AG09319 (cell line): ENCODE measurements at regions not wholly inside any gene's neighbourhood (a gene's known extent, or its start where the extent isn't known, plus 50 kb on each side); places are given as distances from the start of the nearest gene placed in this dataset.

Experiments used
- DNase-seq: peaks from one replicate; pipeline ENCODE4 v3.0.0-alpha.2; 2010; ENCODE audit warnings: low read depth; ENCODE audit errors: extremely low read depth
- CTCF ChIP-seq: IDR thresholded peaks from 2 replicates; pipeline ENCODE4 v1.5.1; 2011; ENCODE audit warnings: low read depth, mild to moderate bottlenecking, inconsistent platforms, low read length, moderate library complexity

GRCh38 chr10:85318809-85319807 is 990.7 kb downstream of the CCSER2 start:
- no peak for DNase-seq
- no peak for TF ChIP-seq CTCF

- no peak for DNase-seq
- no peak for TF ChIP-seq CTCF
Measured at GRCh38 chr10:85319826-85320225, 991.4 kb downstream of the CCSER2 start.

GRCh38 chr10:85333594-85333993 is 1005.2 kb downstream of the CCSER2 start:
- DNase-seq, result no peak
- TF ChIP-seq CTCF, result no peak

GRCh38 chr10:85362401-85362800 is 1004.2 kb downstream of the GRID1 start:
- TF ChIP-seq CTCF, result no peak
- no peak for DNase-seq

- no peak for TF ChIP-seq CTCF
Measured at GRCh38 chr10:85377029-85377806, 989.4 kb downstream of the GRID1 start.

GRCh38 chr10:85379338-85379737 is 987.3 kb downstream of the GRID1 start:
- DNase-seq, result no peak
- TF ChIP-seq CTCF, result no peak

More at GRCh38 chr10:85377029-85377806, 989.4 kb downstream of the GRID1 start:
- DNase-seq, result no peak
